HG03045 (cell line): ENCODE measurements at regions not wholly inside any gene's neighbourhood (a gene's known extent, or its start where the extent isn't known, plus 50 kb on each side); places are given as distances from the start of the nearest gene placed in this dataset.
"Not testable (repeated sequence)": the region's sequence is repeated elsewhere in the genome, so short reads cannot be mapped to it uniquely, and the experiment has no call there.

ENCODE experiments used
- ATAC-seq: cut with Tn5 transposase; IDR thresholded peaks from one replicate; pipeline ENCODE4 v1.9.1; 2021; ENCODE audit warnings: mild to moderate bottlenecking, moderate library complexity; ENCODE audit not compliant: unreplicated experiment

- ATAC-seq: not testable (repeated sequence)
These were observed 87.0 kb upstream of the NDST4 start for GRCh38 chr4:115200201-115201041.

GRCh38 chr4:115194612-115195011 is 81.2 kb upstream of the NDST4 start:
- not testable (repeated sequence) for ATAC-seq

- ATAC-seq: no peak
These were observed 77.1 kb upstream of the NDST4 start for GRCh38 chr4:115190529-115190928.

DNA sequence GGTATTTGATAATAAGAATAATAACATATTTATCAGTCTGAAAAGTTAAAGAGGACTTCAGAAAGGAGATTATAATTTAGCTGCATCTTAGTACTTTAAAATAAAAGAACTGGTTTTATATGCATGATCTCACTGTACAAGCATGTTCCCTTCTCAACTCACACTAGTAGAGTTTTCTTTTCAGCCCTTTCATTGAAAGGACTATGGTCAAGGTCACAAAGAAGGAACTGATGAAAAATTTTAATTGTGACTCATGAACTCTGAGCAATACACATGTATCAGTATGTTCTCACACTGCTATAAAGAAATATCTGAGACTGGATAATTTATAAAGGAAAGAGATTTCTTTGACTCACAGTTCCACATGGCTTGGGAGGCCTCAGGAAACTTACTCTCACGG is 73.7 kb upstream of the NDST4 start:
- ATAC-seq: no peak

DNA sequence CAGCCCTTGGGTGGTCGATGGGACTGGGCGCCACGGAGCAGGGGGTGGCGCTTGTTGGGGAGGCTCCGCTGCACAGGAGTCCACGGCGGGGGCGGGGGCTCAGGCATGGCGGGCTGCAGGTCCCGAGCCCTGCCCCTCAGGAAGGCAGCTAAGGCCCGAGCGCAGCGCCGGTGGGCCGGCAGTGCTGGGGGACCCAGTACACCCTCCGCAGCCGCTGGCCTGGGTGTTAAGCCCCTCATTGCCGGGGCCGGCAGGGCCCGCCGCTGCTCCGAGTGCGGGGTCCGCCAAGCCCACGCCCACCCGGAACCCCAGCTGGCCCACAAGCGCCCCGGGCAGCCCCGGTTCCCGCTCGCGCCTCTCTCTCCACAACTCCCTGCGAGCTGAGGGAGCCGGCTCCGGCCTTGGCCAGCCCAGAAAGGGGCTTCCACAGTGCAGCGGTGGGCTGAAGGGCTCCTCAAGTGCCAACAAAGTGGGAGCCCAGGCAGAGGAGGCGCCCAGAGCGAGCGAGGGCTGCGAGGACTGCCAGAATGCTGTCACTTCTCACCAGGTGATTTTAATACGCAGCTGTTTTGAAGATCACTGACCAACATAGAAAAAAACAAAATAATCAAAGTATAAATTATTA is 66.1 kb upstream of the NDST4 start:
- ATAC-seq: not testable (repeated sequence)

DNA sequence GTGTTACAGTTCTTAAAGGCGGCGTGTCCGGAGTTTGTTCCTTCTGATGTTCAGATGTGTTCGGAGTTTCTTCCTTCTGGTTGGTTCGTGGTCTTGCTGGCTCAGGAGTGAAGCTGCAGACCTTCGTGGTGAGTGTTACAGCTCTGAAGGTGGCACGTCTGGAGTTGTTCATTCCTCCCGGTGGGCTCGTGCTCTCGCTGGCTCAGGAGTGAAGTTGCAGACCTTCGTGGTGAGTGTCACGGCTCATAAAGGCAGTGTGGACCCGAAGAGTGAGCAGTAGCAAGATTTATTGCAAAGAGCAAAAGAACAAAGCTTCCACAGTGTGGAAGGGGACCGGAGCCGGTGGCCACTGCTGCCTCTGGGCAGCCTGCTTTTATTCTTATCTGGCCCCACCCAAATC is 65.3 kb upstream of the NDST4 start:
- not testable (repeated sequence) for ATAC-seq

- no peak for ATAC-seq
These were observed 57.8 kb upstream of the NDST4 start for GRCh38 chr4:115171220-115171619.

DNA sequence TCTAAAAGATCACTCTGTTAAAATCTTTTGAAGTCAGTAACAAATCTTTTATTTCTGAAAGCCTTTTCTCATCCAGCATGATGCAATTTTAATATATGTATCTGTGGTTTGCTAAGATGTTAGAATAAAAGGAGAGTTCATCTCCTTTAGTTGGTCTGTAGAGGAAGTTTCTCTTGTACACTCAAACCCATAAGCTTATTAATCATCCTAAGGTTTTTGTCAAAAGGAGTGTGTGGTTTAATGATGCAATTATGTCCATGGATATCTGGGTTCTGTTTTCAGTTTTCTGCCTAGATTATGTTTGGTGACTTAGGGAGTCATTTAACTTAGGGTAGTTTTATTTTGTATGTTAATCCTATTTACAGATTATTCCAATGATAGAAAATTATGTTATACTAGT is 52.1 kb upstream of the NDST4 start:
- no peak for ATAC-seq
